SK-N-SH (cell line): ENCODE measurements at regions not wholly inside any gene's neighbourhood (a gene's known extent, or its start where the extent isn't known, plus 50 kb on each side); places are given as distances from the start of the nearest gene placed in this dataset.

Source experiments
- CTCF ChIA-PET: fragments of 300-600, 350-600 bp; formaldehyde crosslinking; extraction: SDS; loops from one replicate; lab custom pipeline; 2021; lab: Yijun Ruan, JAX
- POLR2A ChIA-PET: fragments of 350-600 bp; sonication (Branson Sonifier 250); formaldehyde crosslinking; extraction: SDS; loops from one replicate; lab custom pipeline; 2020; ENCODE audit warnings: antibody characterized with exemption, inconsistent platforms; lab: Yijun Ruan, JAX
- DNase-seq: peaks from one replicate; pipeline ENCODE4 v3.0.0; 2012
- H2AFZ ChIP-seq: fragments of 200-600 bp; sonication (generic); 2 replicates; pipeline ENCODE4 v1.8.1; 2016; ENCODE audit warnings: antibody characterized with exemption, mild to moderate bottlenecking, low read depth
- H3F3A ChIP-seq: fragments of 200-600 bp; sonication (generic); replicated peaks from 2 replicates; pipeline ENCODE3; 2016; ENCODE audit warnings: antibody characterized with exemption, mild to moderate bottlenecking; ENCODE audit not compliant: insufficient read depth
- H3K27ac ChIP-seq, 2 experiments: fragments of 200-500 bp in 1 of 2; fragments of 200-600 bp in 1 of 2; sonication (Bioruptor generic) in 1 of 2; sonication (generic), shearing (Covaris generic) in 1 of 2; 2 replicates each; pipeline versions ENCODE4 v1.5.1 to v1.6.1; 2014 to 2016; ENCODE audit warnings: low read depth in 2 of 2, inconsistent platforms in 1 of 2, low read length in 1 of 2, mild to moderate bottlenecking in 1 of 2, mixed read lengths in 1 of 2
- H3K27me3 ChIP-seq: fragments of 200-600 bp; sonication (generic), shearing (Covaris generic); 2 replicates; pipeline ENCODE4 v1.6.1; 2016; ENCODE audit warnings: mixed run types; ENCODE audit not compliant: insufficient read depth
- H3K36me3 ChIP-seq, 2 experiments: fragments of 200-500 bp in 1 of 2; fragments of 200-600 bp in 1 of 2; sonication (Bioruptor generic) in 1 of 2; sonication (generic) in 1 of 2; replicated peaks in 1 of 2; 2 replicates each; pipeline versions ENCODE3 to v1.5.1; 2014 to 2016; ENCODE audit warnings: low read length in 1 of 2, mild to moderate bottlenecking in 1 of 2; ENCODE audit not compliant: insufficient read depth in 2 of 2, control insufficient read depth in 1 of 2
- H3K4me1 ChIP-seq, 2 experiments: fragments of 200-500 bp in 1 of 2; fragments of 200-600 bp in 1 of 2; sonication (Bioruptor generic) in 1 of 2; sonication (generic), shearing (Covaris generic) in 1 of 2; 2 replicates each; pipeline versions ENCODE4 v1.5.1 to v1.6.1; 2014 to 2016; ENCODE audit warnings: low read depth in 1 of 2, low read length in 1 of 2, mixed run types in 1 of 2; ENCODE audit not compliant: insufficient read depth in 2 of 2, control insufficient read depth in 1 of 2
- H3K4me2 ChIP-seq: fragments of 200-600 bp; sonication (generic), shearing (Covaris generic); 2 replicates; pipeline ENCODE4 v1.6.1; 2017; ENCODE audit warnings: mixed run types
- H3K4me3 ChIP-seq, 2 experiments: fragments of 200-500 bp in 1 of 2; fragments of 200-600 bp in 1 of 2; sonication (Bioruptor generic) in 1 of 2; sonication (generic), shearing (Covaris generic) in 1 of 2; 2 replicates each; pipeline versions ENCODE4 v1.5.1 to v1.8.1; 2014 to 2016; ENCODE audit warnings: low read depth in 2 of 2, inconsistent platforms in 1 of 2, low read length in 1 of 2, mild to moderate bottlenecking in 1 of 2, mixed read lengths in 1 of 2, moderate library complexity in 1 of 2
- H3K79me2 ChIP-seq: fragments of 200-600 bp; sonication (generic); 2 replicates; pipeline ENCODE4 v1.8.1; 2017; ENCODE audit warnings: mild to moderate bottlenecking; ENCODE audit not compliant: insufficient read depth
- H3K9ac ChIP-seq: fragments of 200-600 bp; sonication (generic); 2 replicates; pipeline ENCODE4 v1.6.1; 2017; ENCODE audit warnings: mixed run types
- H3K9me2 ChIP-seq: fragments of 200-600 bp; sonication (generic); 2 replicates; pipeline ENCODE4 v1.6.1; 2017; ENCODE audit warnings: mixed run types
- H3K9me3 ChIP-seq: fragments of 200-600 bp; sonication (generic); 2 replicates; pipeline ENCODE4 v1.6.1; 2017; ENCODE audit warnings: mixed run types, mild to moderate bottlenecking, moderate library complexity
- H4K20me1 ChIP-seq: fragments of 200-600 bp; sonication (generic); 2 replicates; pipeline ENCODE4 v1.6.1; 2017; ENCODE audit warnings: mild to moderate bottlenecking, mixed run types; ENCODE audit not compliant: insufficient read depth
- EP300 ChIP-seq, 2 experiments: IDR thresholded peaks; 2 replicates each; pipeline versions ENCODE4 v1.4.0 to v1.6.1; 2012; ENCODE audit warnings: borderline replicate concordance in 1 of 2, low read depth in 1 of 2, low read length in 1 of 2
- EZH2phosphoT487 ChIP-seq: fragments of 200-600 bp; sonication (generic); IDR thresholded peaks from 2 replicates; pipeline ENCODE4 v1.6.1; 2017; ENCODE audit warnings: low read depth, mixed run types, mild to moderate bottlenecking, antibody characterized with exemption, moderate library complexity, borderline replicate concordance
- FOSL2 ChIP-seq: IDR thresholded peaks from 2 replicates; pipeline ENCODE4 v1.4.0; 2012; ENCODE audit warnings: low read depth, mild to moderate bottlenecking, moderate library complexity, borderline replicate concordance
- FOXM1 ChIP-seq: IDR thresholded peaks from 2 replicates; pipeline ENCODE4 v1.4.0; 2012; ENCODE audit warnings: low read depth, mild to moderate bottlenecking
- IRF3 ChIP-seq: fragments of 150-350 bp; IDR thresholded peaks from 2 replicates; pipeline ENCODE4 v1.6.1; 2016; ENCODE audit warnings: mild to moderate bottlenecking, low read depth, low read length
- NFIC ChIP-seq: IDR thresholded peaks from 2 replicates; pipeline ENCODE4 v1.4.0; 2012; ENCODE audit warnings: borderline replicate concordance
- NRF1 ChIP-seq: IDR thresholded peaks from 2 replicates; pipeline ENCODE4 v1.6.1; 2012; ENCODE audit warnings: low read depth, mild to moderate bottlenecking, low read length
- PBX3 ChIP-seq: IDR thresholded peaks from 2 replicates; pipeline ENCODE4; 2012
- POLR2AphosphoS5 ChIP-seq: IDR thresholded peaks from 2 replicates; pipeline ENCODE4 v1.6.1; 2012; ENCODE audit warnings: low read depth, low read length
- RAD21 ChIP-seq: IDR thresholded peaks from 2 replicates; pipeline ENCODE4 v1.6.1; 2012; ENCODE audit warnings: mild to moderate bottlenecking, low read length
- RCOR1 ChIP-seq: fragments of 150-350 bp; IDR thresholded peaks from 2 replicates; pipeline ENCODE4 v1.6.1; 2017; ENCODE audit warnings: antibody characterized with exemption, low read length
- TCF12 ChIP-seq: IDR thresholded peaks from 2 replicates; pipeline ENCODE4 v1.4.0; 2012
- TEAD4 ChIP-seq: IDR thresholded peaks from 2 replicates; pipeline ENCODE4 v1.4.0; 2012; ENCODE audit warnings: mild to moderate bottlenecking, borderline replicate concordance; ENCODE audit not compliant: insufficient read depth
- WGBS: methylation state at CpG from one replicate; pipeline ENCODE4 v1.1.6; 2017; ENCODE audit warnings: low lambda C conversion rate; 5-methylcytosine and 5-hydroxymethylcytosine counted together
- TF ChIP-seq, protein P1 (sequence below): fragments of 200-600 bp; sonication (generic); IDR thresholded peaks from 2 replicates; pipeline ENCODE4 v1.6.1; 2017; ENCODE audit warnings: antibody characterized with exemption, mild to moderate bottlenecking, moderate library complexity

- CTCF ChIA-PET, result interaction anchor here (0.6 to 3.0 kb wide), 5 partner anchors 11 to 314 kb away, joined by 3 to 15 read pairs (median 5); no protein-coding TSS in a partner anchor
- 86% methylated on average over 1 of the region's 1 CpG for WGBS
- peak overlapping the region; percentile 8 for H3K9ac ChIP-seq
- POLR2A ChIA-PET, result interaction anchor here (0.6 to 0.9 kb wide), 2 partner anchors 58 to 166 kb away, joined by 3 read pairs; partner anchors contain the start of gene ZFP36L2
- no peaks in the 10 kb centered on the region for H3K9me2 ChIP-seq
- no peak overlapping the region for H3K4me3 ChIP-seq
- no peak for DNase-seq
- no peak for TF ChIP-seq NFIC
- TF ChIP-seq RAD21, result no peak
- TF ChIP-seq POLR2AphosphoS5, result no peak
- no peak for TF ChIP-seq NRF1
- TF ChIP-seq RCOR1, result no peak
- no peak for TF ChIP-seq EP300 (IDR thresholded peaks at IDR 0.05; ENCODE audit: borderline replicate concordance in 1 of 2, low read depth in 1 of 2, low read length in 1 of 2)
- H3F3A ChIP-seq, result no peaks in the 10 kb centered on the region
- H3K4me1 ChIP-seq, result peaks cover 14 to 29% of the 10 kb centered on the region in 2 experiments; a peak in 3 of 4 replicates
- H3K27me3 ChIP-seq, result no peaks in the 10 kb centered on the region
- no peak overlapping the region for H3K4me2 ChIP-seq
- H3K36me3 ChIP-seq, result no peaks in the 10 kb centered on the region
- no peaks in the 10 kb centered on the region for H3K9me3 ChIP-seq
- H4K20me1 ChIP-seq, result no peaks in the 10 kb centered on the region
- H3K79me2 ChIP-seq, result no peaks in the 10 kb centered on the region
- H2AFZ ChIP-seq, result peak overlapping the region; percentile 86
- peak overlapping the region in 1 of 2 experiments; percentile 64; a peak in 2 of 4 replicates for H3K27ac ChIP-seq
Measured at GRCh38 chr2:43168016-43168369, 58.4 kb downstream of the ZFP36L2 start.

GRCh38 chr2:43165378-43166069 lies 60.9 kb downstream of the ZFP36L2 start:
- Histone ChIP-seq H3K9me2 (no peaks in the 10 kb centered on the region), H3K4me3 (no peak overlapping the region), H3K9ac (no peak overlapping the region), H3K27me3 (no peaks in the 10 kb centered on the region), H3K27ac (no peak overlapping the region), H2AFZ (no peak overlapping the region), H3F3A (no peaks in the 10 kb centered on the region), H3K9me3 (no peaks in the 10 kb centered on the region), H4K20me1 (no peaks in the 10 kb centered on the region), H3K4me2 (no peak overlapping the region), H3K4me1 (peaks cover 14 to 25% of the 10 kb centered on the region in 2 experiments; a peak in 3 of 4 replicates)
- DNase-seq, result no peak
- CTCF ChIA-PET, result interaction anchor here (0.8 to 1.6 kb wide), 5 partner anchors 50 to 319 kb away, joined by 3 to 4 read pairs (median 3); no protein-coding TSS in a partner anchor
- no peak for TF ChIP-seq TEAD4
- no peak for TF ChIP-seq TCF12
- no peak for TF ChIP-seq PBX3
- TF ChIP-seq, protein P1, sequence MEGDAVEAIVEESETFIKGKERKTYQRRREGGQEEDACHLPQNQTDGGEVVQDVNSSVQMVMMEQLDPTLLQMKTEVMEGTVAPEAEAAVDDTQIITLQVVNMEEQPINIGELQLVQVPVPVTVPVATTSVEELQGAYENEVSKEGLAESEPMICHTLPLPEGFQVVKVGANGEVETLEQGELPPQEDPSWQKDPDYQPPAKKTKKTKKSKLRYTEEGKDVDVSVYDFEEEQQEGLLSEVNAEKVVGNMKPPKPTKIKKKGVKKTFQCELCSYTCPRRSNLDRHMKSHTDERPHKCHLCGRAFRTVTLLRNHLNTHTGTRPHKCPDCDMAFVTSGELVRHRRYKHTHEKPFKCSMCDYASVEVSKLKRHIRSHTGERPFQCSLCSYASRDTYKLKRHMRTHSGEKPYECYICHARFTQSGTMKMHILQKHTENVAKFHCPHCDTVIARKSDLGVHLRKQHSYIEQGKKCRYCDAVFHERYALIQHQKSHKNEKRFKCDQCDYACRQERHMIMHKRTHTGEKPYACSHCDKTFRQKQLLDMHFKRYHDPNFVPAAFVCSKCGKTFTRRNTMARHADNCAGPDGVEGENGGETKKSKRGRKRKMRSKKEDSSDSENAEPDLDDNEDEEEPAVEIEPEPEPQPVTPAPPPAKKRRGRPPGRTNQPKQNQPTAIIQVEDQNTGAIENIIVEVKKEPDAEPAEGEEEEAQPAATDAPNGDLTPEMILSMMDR, result peak; percentile 36; the same call in 1 of the 2 replicates
- peak; percentile 42 for TF ChIP-seq RAD21
- no peak for TF ChIP-seq POLR2AphosphoS5
- no peak for TF ChIP-seq EP300 (IDR thresholded peaks at IDR 0.05; ENCODE audit: borderline replicate concordance in 1 of 2, low read depth in 1 of 2, low read length in 1 of 2)
- no peak for TF ChIP-seq IRF3
- no peak for TF ChIP-seq EZH2phosphoT487
- TF ChIP-seq RCOR1, result no peak
- TF ChIP-seq FOXM1, result no peak
- no peak for TF ChIP-seq NRF1
- TF ChIP-seq FOSL2, result no peak
- TF ChIP-seq, all 33 proteins: peak for 2
- POLR2A ChIA-PET, result no interaction called here
- H3K79me2 ChIP-seq, result no peaks in the 10 kb centered on the region
- 90% methylated on average over 9 of the region's 9 CpGs for WGBS
- no peaks in the 10 kb centered on the region for H3K36me3 ChIP-seq
